T-helper 1 cell (primary cell): ENCODE measurements at regions not wholly inside any gene's neighbourhood (a gene's known extent, or its start where the extent isn't known, plus 50 kb on each side); places are given as distances from the start of the nearest gene placed in this dataset.

ENCODE experiments used
- DNase-seq, 5 donors: peaks; one replicate each; pipeline ENCODE4 v3.0.0-alpha.2; 2012 to 2020

DNA sequence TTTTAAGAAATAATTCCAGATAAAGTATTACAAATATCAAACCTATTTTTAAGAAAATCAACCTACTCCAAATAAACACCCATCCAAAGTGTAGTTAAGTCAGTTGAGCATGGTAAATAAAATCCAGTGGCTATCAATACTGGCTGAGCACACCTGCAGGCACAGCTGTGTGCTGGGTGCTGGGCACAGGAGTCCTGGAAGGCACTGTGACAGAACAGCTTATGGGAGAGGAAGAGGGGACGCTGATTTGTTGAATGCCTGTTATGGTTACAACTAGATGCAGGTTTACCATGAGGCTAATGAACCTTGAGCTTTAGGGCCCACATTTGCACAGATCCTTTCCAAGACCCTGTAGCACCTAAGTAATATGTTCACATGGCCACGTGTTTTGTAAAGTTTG is 202.7 kb downstream of the MTX2 start:
- DNase-seq: no peak

DNA sequence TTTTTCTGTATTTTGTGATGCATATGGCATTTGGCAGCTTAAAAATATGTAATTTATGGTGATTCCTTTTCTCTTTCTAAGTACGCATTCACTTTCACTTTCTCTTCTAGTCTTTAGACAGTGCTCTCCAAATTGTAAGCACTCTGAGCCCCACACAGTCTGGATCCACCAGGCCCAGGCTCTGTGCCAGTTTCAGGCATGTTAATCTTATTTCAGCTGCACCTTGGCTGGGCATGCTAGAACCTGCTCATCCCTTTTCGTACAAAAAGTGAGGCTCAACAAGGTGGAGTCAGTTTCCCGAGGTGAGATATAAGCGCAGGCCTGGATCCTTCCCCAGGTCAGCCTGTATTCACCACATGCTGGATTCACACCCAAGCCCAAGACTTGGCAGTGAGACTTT is 203.9 kb downstream of the MTX2 start:
- DNase-seq: peak in 1 of 5 donors; percentile 13

DNA sequence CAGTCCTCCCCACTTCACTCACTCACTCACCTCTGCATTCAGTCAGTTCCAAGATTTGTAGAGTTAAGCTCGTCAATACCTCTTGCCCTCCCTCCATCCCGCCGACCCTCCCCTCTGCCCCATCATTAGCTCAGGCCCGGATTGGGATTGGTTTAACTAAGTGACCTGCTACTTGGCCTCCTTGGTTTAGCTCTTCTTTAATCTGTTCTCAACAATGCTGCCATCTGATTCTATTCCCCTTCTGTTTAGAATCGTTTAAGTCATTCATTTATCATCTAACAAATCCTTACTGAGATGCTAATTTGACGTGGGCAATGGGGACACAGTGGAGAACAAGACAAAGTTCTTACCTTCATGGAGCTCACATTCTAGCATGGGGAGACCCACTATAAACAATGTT is 204.6 kb downstream of the MTX2 start:
- DNase-seq: no peak

DNA sequence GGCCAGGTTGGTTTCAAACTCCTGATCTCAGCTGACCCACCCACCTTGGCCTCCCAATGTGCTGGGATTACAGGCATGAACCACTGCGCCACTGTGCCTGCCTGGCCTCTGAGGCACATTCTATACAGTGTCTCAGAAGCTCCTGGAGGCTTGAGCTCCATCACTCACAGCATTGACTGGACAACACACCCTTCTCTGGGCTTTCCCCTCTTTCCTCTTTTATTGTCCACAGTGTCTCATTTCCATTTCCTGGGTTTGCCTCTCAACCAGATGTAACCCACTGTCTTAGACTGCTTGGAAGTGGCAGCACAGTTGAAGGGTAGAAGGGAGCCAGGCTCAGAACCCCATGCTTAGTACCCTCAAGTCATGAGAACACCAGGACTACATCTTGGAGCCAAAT is 208.1 kb downstream of the MTX2 start:
- DNase-seq: no peak

DNA sequence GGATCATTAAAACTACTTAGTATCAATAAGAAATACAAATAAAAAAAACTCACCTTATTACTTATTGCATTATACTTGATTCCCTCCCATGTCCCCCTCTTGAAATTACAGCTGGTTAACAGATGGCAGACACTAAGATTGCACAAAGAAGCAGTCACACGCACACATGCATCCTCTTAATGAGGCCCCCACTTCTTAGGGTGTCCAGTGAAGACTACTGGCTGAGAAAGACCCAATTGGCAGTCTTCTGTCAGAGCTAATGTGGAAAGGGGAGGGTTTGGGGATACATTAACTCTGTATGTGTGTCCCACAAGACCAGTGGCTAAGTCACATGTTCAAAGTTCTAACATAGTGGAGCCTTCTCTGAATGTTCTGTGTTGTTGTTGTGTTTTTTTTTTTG is 210.7 kb downstream of the MTX2 start:
- no peak for DNase-seq

DNA sequence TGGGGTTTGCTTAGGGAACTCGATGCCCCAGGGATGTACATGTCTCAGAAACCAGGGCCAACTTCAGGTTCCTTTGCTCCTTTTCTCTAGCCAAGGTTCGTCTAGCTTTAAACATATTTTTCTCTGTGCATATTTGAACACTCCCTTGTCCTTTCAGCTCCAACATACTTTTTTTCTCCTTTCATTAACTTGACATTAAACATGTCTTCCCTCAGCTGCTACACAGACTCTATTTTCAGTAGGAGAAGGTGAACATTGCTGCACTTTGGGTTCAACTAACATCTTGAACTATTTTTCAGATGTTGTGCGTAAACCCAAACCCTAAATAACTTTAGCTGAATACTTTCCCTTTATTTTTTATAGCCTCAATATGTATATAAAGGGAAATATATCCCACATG is 212.9 kb downstream of the MTX2 start:
- DNase-seq: no peak

DNA sequence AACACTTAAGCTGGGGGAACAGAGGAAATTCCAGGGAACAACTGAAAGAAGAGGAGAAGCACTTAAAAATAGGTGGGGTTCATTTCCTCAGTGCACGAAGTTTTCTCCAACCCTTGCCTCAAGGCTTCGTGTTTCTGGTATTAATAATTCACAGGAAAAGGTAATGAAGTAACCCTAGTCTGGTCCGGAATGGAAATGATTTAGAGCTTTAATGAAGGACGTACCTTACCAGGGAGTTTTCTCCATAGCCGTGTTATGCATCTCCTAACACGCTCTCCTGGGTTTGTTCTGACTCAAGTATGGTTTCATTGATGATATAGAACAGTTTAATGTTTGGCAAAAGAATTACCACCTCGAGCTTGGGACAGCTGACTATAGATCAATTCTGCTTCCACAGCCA is 214.2 kb downstream of the MTX2 start:
- DNase-seq: no peak

DNA sequence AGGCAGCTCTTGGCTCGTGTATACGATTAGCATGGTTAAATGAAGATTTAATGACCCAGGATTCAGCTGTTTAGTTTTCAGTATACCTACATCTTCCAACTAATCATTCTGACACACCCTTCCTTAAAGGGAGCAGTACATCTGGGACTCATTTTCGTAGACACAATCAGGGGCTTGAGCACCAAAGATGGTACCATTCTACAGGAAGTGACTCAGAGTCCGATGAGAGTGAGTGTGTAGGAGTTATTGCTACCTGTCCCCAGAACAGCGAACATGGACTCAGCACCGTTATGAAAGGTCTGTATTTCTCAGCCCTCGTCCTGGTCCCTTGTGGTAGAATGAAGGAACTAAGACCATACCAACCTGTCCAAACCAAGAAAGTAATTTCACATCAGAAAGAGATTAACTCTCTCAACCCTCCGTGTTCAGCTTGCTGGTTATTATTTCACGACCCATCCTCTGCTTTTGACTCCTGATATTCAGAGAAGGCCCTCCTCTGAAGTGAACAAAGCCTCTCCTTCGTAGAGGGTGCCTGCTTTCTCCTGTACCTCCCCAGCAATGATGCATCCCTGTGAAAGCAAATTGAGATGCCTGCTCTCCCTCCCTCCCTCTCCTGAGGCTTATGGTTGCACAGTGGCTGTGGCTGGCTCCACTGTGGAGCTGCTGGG is 214.8 kb downstream of the MTX2 start:
- DNase-seq: no peak

DNA sequence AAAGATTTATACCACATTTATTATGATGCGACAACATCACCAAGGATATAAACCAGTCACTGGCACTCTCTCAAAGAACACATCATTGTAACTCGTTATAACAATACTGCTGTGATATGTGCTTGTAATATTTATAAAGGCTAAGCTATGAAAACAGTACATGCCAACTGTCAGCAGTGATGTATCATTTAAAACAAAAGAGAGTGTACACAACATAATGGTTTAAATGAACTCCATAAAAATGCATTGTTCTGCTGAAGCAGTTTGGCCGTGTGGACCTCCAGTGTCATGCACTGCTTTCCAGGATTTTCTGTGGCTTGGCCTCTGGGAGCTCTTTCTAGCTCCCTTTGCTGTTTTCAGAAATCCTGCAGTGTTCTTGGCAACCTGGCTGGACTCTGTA is 215.6 kb downstream of the MTX2 start:
- DNase-seq: no peak

DNA sequence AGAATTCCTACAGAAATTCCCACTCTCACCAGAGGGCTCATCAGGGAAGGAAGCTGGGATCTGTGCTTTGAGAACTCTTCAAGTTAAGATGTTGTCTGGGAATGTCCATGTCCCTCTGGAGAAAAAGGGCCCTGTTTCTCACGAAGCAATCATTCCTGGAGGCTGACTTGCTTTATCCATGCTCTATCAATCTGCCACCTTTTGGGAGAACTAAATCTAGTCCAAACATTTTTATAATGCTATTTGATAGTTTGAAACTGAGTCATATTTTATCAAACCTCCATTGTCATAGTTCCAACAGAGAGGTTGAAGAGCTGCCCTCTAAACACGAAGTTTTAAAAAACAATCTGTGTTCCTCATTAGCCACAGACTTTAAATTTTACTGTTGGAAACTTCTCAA is 219.2 kb downstream of the MTX2 start:
- DNase-seq: no peak

DNA sequence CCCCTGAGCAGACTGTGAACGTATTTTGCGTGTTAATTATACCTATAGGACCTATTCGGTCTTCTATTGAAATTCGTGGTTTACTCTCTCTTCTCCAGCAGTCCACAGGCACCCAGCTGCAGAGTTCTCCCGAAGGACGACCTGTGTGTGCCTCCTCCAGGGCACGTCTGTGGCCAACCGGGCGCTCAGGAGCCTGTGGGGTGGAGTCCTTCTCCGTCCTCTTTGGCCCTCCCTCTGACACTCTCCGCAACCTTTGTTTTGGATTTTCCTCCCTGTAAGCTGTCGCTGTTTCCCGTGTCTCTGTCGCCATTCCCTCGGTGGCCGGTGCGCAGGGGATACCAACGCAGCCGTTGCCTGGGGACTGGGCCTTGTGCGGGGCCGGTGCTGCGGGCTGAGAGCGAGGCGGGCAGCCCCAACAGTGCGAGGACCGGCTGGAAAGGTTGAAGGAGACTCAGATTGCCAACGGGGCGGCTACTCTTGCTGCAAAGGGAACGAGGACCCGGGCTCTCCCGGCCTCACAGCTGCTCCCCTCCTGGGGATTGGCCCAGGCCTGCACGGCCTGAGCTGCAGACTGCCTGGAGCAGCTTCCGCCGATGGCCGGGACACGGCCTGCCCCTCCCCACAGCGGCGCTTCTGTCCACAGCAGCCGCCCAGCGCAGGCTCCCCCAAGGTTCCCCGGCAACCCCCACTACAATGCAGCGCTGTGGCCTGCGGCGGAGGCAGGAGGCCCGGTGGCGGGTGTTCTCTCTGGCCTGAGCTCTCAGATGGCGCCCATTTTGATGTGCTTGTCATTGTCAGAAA is 221.0 kb downstream of the MTX2 start:
- DNase-seq: no peak

DNA sequence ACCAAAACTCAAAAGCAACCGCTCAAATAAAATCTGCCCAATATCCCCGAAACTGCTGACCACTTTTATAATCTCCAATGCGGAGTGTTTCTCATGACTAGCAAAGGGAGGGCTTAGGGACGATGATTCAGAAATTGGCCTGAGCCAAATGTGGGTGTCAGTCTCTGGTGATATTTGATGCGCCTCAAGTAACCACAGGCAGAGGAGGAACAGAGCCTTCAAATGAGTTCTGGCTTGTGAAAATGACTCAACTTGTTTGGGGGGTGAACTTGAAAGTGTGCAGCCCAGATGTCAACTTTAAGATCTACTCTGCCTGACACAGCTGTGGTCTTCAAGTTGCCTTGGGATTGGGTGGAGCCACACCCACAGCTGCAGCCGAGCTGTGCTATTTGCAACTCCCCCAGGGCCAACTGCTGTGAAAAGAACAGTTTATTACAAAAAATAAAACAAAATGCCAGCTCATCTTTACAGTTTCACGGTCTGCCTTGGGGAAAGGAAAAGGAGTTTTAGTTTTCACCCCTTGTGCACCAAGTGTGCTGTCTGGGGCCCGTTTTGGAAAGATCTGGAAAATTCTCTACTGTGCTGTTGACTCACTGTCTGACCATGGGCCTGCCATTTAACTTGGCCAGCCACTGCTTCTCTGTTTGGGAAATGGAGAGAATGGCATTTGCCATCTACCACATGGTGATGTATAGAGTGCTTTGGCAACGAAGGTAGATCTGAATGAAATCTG is 222.1 kb downstream of the MTX2 start:
- DNase-seq: peak in 1 of 5 donors; percentile 1

DNA sequence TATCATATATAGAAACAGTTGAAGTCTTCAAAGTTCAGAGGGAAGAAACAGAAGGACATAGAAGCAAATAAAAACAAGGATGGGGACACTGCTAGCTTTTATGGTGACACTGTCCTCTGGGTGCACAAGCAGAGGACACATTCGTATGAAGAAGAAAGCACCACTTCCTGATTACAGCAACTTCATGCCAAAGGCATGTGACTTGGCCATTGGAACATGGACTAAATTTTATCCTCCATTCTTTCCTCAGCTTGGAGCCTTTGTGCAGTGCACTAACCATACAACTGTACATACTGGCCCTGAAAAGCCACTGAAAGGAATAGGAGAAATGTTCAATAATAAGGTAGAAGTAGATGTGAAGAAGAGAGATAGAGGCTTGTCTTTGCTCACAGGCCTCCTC is 223.3 kb downstream of the MTX2 start:
- no peak for DNase-seq

DNA sequence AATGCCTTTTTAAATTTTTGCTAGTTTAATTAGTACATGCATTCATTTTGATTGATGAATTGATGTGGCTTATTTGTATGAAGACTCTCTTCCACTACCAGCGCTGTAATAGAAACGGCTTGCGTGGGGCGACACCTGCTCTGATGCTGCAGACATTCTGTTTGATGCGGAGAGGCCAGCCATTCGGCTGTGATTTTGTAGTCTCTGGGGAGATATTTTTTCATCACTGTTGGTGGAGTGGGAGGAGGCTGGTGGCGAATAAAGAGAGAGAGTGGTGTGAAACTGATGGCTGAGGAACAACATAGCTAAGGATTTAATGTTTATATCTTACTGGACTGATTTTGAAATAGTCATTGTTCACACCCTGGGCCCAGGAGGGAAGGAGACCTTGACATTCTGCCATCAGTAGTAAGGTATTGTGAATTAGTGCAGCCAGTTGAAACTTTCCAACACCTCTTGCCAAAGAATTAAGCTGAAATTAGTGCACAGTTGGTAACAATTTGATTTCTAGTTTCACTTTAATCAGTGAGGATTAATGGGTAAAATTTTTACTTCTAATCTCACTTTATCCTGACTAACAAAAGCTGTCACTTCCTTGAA is 224.1 kb downstream of the MTX2 start:
- DNase-seq: no peak

DNA sequence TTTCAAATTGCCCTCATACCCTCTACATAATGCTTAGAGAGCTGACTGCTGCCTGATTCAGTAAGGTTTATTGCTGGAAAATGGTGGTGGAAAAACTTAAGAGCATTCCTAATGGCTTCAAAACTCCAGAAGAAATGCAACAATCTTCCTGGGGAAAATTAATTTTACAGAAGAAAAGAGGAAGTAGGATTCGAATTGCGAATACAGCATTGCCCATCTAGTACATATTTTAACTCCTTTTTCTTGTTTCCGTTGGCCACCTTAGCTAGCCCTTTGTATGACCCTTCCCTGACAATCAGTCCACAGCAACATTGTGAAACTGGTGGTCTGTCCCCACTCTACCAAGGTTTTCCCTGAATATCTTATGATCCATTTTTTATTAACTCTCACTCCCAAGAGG is 224.7 kb downstream of the MTX2 start:
- no peak for DNase-seq

DNA sequence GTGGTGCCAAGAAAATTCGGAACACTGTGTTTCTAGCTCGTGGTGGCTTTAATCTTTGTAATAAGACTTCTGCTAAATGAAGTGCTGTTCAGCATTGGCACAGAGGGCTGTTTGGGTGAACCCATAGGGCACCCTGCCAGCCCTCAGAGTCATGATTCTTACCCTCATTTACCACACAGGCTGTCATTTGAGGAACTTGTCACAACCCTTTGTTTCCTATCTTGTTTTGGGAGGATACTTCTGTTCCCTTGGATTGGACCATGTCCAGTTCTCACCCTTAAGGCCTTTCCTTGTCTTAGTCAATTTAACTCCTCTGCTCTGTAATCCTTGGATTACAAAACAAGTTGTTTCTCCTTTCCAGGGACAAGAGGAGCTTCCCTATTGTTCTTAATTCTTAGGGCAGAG is 225.7 kb downstream of the MTX2 start:
- DNase-seq: no peak

DNA sequence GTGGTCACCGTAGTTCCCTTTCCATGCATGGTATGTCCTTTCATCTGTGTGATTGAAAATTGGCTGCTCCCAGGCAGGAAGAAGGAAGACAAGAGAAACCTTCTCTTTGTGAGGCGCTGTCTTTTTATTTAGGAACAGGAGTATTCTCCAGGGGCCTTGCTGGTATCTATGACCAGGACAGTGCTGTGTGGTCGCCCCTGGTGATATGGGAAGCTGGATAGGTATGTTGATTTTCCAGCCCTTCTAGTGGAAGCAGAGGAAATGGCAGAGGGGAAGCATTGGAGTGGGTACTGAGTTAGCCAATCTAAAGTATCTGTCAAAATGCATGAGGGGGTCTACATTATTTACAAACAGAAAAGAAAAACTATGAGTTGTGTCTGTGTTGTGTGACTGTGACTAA is 226.6 kb downstream of the MTX2 start:
- DNase-seq: no peak

DNA sequence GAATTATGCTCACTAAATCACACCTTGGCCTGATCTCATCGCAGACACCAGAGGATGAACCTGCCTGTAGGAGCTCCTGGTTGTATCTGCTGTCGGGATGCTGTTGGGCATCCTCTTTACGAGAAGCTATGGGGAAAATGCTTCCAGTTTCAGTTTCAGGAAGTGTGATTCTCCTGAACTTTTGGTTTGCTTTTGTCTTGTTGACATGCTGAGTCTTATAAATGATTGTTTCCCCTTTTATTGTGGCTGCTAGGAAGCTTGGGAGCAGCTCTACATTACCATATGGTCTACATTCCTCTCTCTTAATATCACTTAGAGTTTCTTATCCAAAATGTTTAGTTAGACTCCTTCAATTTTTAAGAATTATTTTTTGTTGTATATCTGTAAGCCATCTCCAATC is 227.5 kb downstream of the MTX2 start:
- DNase-seq: no peak

DNA sequence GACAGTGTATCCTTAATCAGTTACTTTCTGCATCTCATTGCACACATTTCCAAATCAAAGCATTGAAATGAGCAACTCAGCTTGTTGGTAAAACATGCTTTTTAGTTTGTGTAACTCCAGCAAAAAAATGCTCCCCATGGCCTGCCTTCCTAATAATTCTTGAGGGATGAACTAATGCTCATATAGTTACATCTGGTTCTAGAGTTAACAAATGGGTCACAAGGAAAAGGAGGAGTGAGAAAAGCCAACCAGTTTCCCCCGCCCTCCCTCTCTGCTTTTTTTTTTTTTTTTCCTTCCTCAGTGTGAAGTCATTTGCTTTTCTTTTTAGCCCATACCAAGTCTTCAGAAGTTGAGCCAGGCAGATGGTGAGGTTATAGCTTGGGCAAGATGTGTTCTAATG is 231.7 kb downstream of the MTX2 start:
- DNase-seq: no peak

DNA sequence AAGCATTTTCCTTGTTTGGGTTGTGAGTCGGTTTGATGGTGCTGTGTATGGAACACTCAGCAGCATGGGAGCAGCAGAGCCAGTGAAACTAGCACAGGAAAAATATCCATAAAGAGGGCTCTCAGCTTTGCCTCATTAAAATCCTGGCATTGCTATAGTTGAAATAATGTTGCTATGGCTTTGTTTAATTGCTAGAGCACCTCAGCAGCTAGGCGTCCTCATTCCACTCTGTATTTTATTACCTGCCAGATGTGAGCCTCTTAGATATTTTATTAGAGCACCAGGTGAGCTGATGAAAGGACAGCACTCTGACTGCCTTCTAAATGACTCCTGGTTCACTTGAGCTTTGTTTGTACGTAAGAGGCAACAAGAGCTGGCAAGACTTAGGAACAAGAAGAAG is 232.4 kb downstream of the MTX2 start:
- no peak for DNase-seq

DNA sequence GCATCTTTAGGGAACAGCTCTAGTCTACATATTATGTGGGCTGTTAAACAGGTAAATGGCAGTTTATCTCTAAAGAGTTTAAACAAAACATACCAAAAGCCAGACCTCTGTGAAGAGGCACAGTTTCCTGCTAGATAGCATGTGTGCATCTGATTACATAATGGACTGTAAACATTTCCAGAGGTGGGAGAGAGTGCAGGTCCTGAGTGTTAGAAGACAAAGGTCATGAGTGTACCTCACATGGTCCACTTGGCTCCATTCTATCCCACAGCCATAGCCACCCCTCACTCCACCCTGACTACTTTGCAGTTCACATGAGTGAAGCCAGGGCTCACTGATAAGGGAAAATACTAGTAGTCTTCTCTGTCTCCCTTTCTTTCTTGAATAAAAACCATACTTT is 233.4 kb downstream of the MTX2 start:
- DNase-seq: no peak

DNA sequence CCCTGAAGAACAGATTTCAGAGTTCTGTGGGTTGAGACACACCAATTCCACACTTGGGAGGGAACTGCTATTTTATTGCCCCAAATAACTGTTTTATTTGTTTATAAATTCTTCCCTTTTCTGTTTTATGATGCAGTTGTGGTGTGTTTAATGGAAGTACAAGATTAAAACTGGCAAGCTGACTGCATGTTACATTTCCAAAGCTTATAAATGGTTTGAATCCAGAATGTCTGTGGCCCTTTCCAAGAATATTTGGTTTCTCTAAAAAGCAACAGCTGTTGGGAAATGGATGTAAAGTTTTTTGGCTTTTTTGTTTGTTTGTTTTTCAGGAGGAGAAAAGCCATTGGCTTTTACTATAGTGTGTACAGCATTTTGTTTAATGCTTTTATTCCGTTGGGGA is 234.5 kb downstream of the MTX2 start:
- DNase-seq: no peak

DNA sequence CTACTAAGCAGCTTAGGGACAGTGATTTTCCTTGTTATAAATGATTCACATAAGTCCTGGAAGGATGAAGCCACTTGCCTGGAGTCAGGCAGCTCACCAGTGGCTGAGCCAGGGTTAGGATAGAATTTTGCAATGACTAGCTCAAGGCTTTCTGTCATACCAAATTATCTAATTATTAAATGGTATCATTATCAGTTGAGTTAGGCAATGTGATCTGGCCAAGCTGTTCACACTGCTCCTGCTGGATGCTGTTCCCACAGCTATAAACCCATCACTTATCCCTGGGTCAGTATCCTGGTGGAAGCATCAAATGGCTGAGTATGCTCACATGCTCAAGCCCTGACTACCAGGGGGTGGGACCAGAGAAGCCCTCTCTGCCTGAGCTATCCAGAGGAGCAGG is 235.2 kb downstream of the MTX2 start:
- no peak for DNase-seq

DNA sequence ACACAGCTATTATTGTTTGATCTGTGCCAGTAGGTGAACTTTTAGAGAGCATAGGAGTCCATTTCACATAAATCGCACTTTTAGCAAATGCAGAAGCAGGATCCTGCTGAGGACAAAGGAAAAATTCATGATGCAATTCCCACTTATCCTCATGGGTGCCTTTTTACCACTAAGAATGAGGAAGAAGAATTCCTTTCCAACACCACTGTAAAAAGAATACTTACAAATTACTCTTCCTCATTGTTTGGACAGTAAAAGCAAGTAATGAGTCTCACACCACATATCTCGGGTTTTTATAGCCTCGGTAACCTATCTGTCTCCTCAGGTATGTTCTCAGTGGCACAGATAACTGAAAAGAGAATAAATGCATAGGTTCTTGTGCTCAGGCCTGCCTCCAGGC is 238.5 kb downstream of the MTX2 start:
- no peak for DNase-seq
